ENCODE measurements at regions not wholly inside any gene's neighbourhood (a gene's known extent, or its start where the extent isn't known, plus 50 kb on each side); places are given as distances from the start of the nearest gene placed in this dataset.

GRCh38 chr4:164509951-164510350 lies 244.0 kb upstream of the SMIM31 start:
- TF ChIP-seq CTCF (IDR thresholded peaks at IDR 0.05) (no peak), POLR2A (IDR thresholded peaks at IDR 0.05) (no peak)

Measured in body of pancreas (tissue), 4 donors.